ENCODE measurements at regions not wholly inside any gene's neighbourhood (a gene's known extent, or its start where the extent isn't known, plus 50 kb on each side); places are given as distances from the start of the nearest gene placed in this dataset.
A peak's percentile ranks its signal among the peaks of the same experiment; 100 is the strongest.

GRCh38 chr10:123611876-123612275, 54.3 kb upstream of the GPR26 start:
- no peak overlapping the region for H3K27ac Mint-ChIP-seq
- H3K27me3 Mint-ChIP-seq = no peaks in the 10 kb centered on the region
- no peaks in the 10 kb centered on the region for H3K4me1 Mint-ChIP-seq
- no peaks in the 10 kb centered on the region for H3K36me3 Mint-ChIP-seq (ENCODE audit: low read depth)
- DNase-seq = no peak
- intact Hi-C loops (cut with micrococcal nuclease) = no loop called here
- no peaks in the 10 kb centered on the region for H3K9me3 Mint-ChIP-seq
- H3K4me3 Mint-ChIP-seq = no peak overlapping the region

- intact Hi-C loops (cut with micrococcal nuclease) = no loop called here
- H3K27me3 Mint-ChIP-seq = no peaks in the 10 kb centered on the region
These were observed 52.8 kb upstream of the GPR26 start for GRCh38 chr10:123613346-123613850.

GRCh38 chr10:123614888-123615287, 51.3 kb upstream of the GPR26 start:
- DNase-seq = peak; percentile 87
- intact Hi-C loops (cut with micrococcal nuclease) = no loop called here
- Mint-ChIP-seq H3K36me3 (ENCODE audit: low read depth) (no peaks in the 10 kb centered on the region), H3K9me3 (no peaks in the 10 kb centered on the region), H3K4me3 (no peak overlapping the region), H3K4me1 (no peaks in the 10 kb centered on the region), H3K27me3 (no peaks in the 10 kb centered on the region), H3K27ac (no peak overlapping the region)

More at GRCh38 chr10:123613346-123613850, 52.8 kb upstream of the GPR26 start:
- no peak overlapping the region for H3K4me3 Mint-ChIP-seq
- DNase-seq = no peak
- H3K36me3 Mint-ChIP-seq (ENCODE audit: low read depth) = no peaks in the 10 kb centered on the region
- no peak overlapping the region for H3K27ac Mint-ChIP-seq
- H3K9me3 Mint-ChIP-seq = no peaks in the 10 kb centered on the region
- no peaks in the 10 kb centered on the region for H3K4me1 Mint-ChIP-seq

All from activated CD4-positive, alpha-beta T cell treated with anti-CD3 and anti-CD28 coated beads, Interleukin-2, amount 10 ng/mL, durations not matched to agents 24 days and 14 days (primary cell).